ENCODE measurements at regions not wholly inside any gene's neighbourhood (a gene's known extent, or its start where the extent isn't known, plus 50 kb on each side); places are given as distances from the start of the nearest gene placed in this dataset.

GRCh38 chr7:81877890-81878289, 108.0 kb upstream of the HGF start:
- no peak overlapping the region for H3K4me3 ChIP-seq
- TF ChIP-seq, protein P1, sequence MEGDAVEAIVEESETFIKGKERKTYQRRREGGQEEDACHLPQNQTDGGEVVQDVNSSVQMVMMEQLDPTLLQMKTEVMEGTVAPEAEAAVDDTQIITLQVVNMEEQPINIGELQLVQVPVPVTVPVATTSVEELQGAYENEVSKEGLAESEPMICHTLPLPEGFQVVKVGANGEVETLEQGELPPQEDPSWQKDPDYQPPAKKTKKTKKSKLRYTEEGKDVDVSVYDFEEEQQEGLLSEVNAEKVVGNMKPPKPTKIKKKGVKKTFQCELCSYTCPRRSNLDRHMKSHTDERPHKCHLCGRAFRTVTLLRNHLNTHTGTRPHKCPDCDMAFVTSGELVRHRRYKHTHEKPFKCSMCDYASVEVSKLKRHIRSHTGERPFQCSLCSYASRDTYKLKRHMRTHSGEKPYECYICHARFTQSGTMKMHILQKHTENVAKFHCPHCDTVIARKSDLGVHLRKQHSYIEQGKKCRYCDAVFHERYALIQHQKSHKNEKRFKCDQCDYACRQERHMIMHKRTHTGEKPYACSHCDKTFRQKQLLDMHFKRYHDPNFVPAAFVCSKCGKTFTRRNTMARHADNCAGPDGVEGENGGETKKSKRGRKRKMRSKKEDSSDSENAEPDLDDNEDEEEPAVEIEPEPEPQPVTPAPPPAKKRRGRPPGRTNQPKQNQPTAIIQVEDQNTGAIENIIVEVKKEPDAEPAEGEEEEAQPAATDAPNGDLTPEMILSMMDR (IDR thresholded peaks at IDR 0.05; ENCODE audit: borderline replicate concordance): no peak
- no peaks in the 10 kb centered on the region for H3K27me3 ChIP-seq (ENCODE audit: low read depth)
- H3K4me1 ChIP-seq: no peaks in the 10 kb centered on the region
- DNase-seq: no peak
- intact Hi-C loops (cut with micrococcal nuclease): no loop called here
- H3K36me3 ChIP-seq: no peaks in the 10 kb centered on the region
- no peak overlapping the region for H3K27ac ChIP-seq (replicated peaks)
- H3K9me3 ChIP-seq (replicated peaks): no peaks in the 10 kb centered on the region

DNA sequence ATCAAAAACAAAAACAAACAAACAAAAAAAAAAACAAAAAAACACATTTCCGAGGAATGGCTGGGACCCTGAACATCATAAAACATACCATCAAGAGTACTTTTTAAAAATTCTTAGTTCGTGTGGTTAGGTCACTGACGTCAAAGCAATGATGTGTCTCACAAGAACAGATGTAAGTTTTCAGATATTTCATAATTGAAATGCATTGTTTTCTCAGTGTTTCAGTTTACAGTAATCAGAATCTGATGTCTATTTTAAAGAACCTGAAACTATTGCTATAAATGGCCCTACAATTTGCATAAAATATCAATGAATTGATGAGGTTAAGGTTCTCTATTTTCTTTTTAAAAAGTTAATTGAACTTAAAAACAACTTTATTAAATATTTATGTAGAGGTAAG, 103.7 kb upstream of the HGF start:
- TF ChIP-seq, protein P1 (IDR thresholded peaks at IDR 0.05; ENCODE audit: borderline replicate concordance): no peak
- Histone ChIP-seq H3K36me3 (no peaks in the 10 kb centered on the region), H3K4me1 (no peaks in the 10 kb centered on the region), H3K9me3 (replicated peaks) (peaks cover 3% of the 10 kb centered on the region), H3K27ac (replicated peaks) (no peak overlapping the region), H3K4me3 (no peak overlapping the region), H3K27me3 (ENCODE audit: low read depth) (no peaks in the 10 kb centered on the region)
- DNase-seq: no peak
- intact Hi-C loops (cut with micrococcal nuclease): no loop called here

- Histone ChIP-seq H3K4me1 (no peaks in the 10 kb centered on the region), H3K27me3 (ENCODE audit: low read depth) (no peaks in the 10 kb centered on the region), H3K36me3 (no peaks in the 10 kb centered on the region), H3K9me3 (replicated peaks) (peaks cover 3% of the 10 kb centered on the region), H3K27ac (replicated peaks) (no peak overlapping the region), H3K4me3 (no peak overlapping the region)
- TF ChIP-seq, protein P1 (IDR thresholded peaks at IDR 0.05; ENCODE audit: borderline replicate concordance): no peak
- intact Hi-C loops (cut with micrococcal nuclease): no loop called here
- DNase-seq: no peak
These were observed 101.9 kb upstream of the HGF start for GRCh38 chr7:81871606-81872265.

GRCh38 chr7:81870608-81871007, 100.8 kb upstream of the HGF start:
- Histone ChIP-seq H3K4me3 (no peak overlapping the region), H3K27ac (replicated peaks) (no peak overlapping the region), H3K9me3 (replicated peaks) (peaks cover 3% of the 10 kb centered on the region), H3K36me3 (no peaks in the 10 kb centered on the region), H3K4me1 (no peaks in the 10 kb centered on the region), H3K27me3 (ENCODE audit: low read depth) (no peaks in the 10 kb centered on the region)
- DNase-seq: no peak
- TF ChIP-seq, protein P1 (IDR thresholded peaks at IDR 0.05; ENCODE audit: borderline replicate concordance): no peak
- intact Hi-C loops (cut with micrococcal nuclease): no loop called here

DNA sequence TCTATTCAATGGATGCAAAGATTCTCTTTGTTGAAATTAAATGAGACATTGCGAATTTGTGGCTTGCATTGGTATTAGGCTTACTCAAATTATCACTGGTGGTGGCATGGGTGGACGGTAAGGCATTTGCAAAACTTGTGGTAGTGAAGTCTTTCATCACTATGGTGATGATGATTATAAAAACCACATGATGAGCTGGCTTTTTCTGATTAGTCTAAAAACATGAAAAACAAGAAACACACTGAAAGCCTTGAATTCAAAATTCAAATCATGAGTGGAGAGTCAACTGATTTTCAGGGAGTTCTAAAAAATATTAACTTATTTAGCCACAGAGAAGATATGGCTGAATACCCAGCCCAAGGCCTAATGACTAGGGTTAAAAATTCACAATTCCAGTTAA, 99.8 kb upstream of the HGF start:
- Histone ChIP-seq H3K4me3 (no peak overlapping the region), H3K4me1 (no peaks in the 10 kb centered on the region), H3K27me3 (ENCODE audit: low read depth) (no peaks in the 10 kb centered on the region), H3K27ac (replicated peaks) (no peak overlapping the region), H3K36me3 (no peaks in the 10 kb centered on the region), H3K9me3 (replicated peaks) (peaks cover 3% of the 10 kb centered on the region)
- no peak for DNase-seq
- TF ChIP-seq, protein P1 (IDR thresholded peaks at IDR 0.05; ENCODE audit: borderline replicate concordance): no peak
- intact Hi-C loops (cut with micrococcal nuclease): no loop called here
